Calu3 (cell line): ENCODE measurements at regions not wholly inside any gene's neighbourhood (a gene's known extent, or its start where the extent isn't known, plus 50 kb on each side); places are given as distances from the start of the nearest gene placed in this dataset.

Source experiments
- BruUV-seq: library from RNA; stranded (reverse); fragments of 400-500 nt; replicated peaks from 2 replicates; lab custom pipeline; 2021; lab: Mats Ljungman, UMichigan
- CTCF ChIA-PET: fragments of 300-600 bp; sonication (Branson Sonifier 250); formaldehyde crosslinking; loops from one replicate; lab custom pipeline; 2022; ENCODE audit warnings: antibody characterized with exemption; lab: Charles Lee
- DNase-seq: peaks from one replicate; pipeline ENCODE4 v3.0.0; 2022
- H3K27ac Mint-ChIP-seq: one replicate; pipeline ENCODE4 v1.8.0; 2022; ENCODE audit warnings: mixed read lengths; ENCODE audit not compliant: unreplicated experiment
- H3K27me3 Mint-ChIP-seq: one replicate; pipeline ENCODE4 v1.8.0; 2022; ENCODE audit warnings: mixed read lengths; ENCODE audit not compliant: unreplicated experiment
- H3K36me3 Mint-ChIP-seq: one replicate; pipeline ENCODE4 v1.8.0; 2022; ENCODE audit warnings: mild to moderate bottlenecking, moderate library complexity, mixed read lengths; ENCODE audit not compliant: insufficient read depth, unreplicated experiment
- H3K4me1 Mint-ChIP-seq: one replicate; pipeline ENCODE4 v1.8.0; 2022; ENCODE audit warnings: mild to moderate bottlenecking, low read depth, mixed read lengths; ENCODE audit not compliant: unreplicated experiment
- H3K4me3 Mint-ChIP-seq: one replicate; pipeline ENCODE4 v1.8.0; 2022; ENCODE audit warnings: mild to moderate bottlenecking, low read depth, moderate library complexity, mixed read lengths; ENCODE audit not compliant: unreplicated experiment
- H3K9me3 Mint-ChIP-seq: one replicate; pipeline ENCODE4 v1.8.0; 2022; ENCODE audit warnings: low read depth, mixed read lengths; ENCODE audit not compliant: unreplicated experiment
- intact Hi-C: fragments of 100-400 bp; cut with micrococcal nuclease; formaldehyde crosslinking; loops from one replicate; pipeline ENCODE4 v1.10.0; 2022; ENCODE audit not compliant: unreplicated experiment
- TF ChIP-seq, protein P1 (sequence below): fragments of 200-600 bp; IDR thresholded peaks from one replicate; pipeline ENCODE4 v1.8.0; 2022; ENCODE audit warnings: antibody characterized with exemption; ENCODE audit not compliant: unreplicated experiment

- no peaks in the 10 kb centered on the region for H3K36me3 Mint-ChIP-seq
Observed at GRCh38 chr14:84657911-84658310, 872.0 kb upstream of the FLRT2 start.

GRCh38 chr14:84670796-84671195 lies 859.1 kb upstream of the FLRT2 start:
- no peaks in the 10 kb centered on the region for H3K36me3 Mint-ChIP-seq
- no TSS peak for BruUV-seq
- H3K9me3 Mint-ChIP-seq: peaks cover 2% of the 10 kb centered on the region
- intact Hi-C loops: no loop called here
- H3K27ac Mint-ChIP-seq: no peak overlapping the region
- H3K4me1 Mint-ChIP-seq: no peaks in the 10 kb centered on the region
- H3K27me3 Mint-ChIP-seq: no peaks in the 10 kb centered on the region
- TF ChIP-seq, protein P1, sequence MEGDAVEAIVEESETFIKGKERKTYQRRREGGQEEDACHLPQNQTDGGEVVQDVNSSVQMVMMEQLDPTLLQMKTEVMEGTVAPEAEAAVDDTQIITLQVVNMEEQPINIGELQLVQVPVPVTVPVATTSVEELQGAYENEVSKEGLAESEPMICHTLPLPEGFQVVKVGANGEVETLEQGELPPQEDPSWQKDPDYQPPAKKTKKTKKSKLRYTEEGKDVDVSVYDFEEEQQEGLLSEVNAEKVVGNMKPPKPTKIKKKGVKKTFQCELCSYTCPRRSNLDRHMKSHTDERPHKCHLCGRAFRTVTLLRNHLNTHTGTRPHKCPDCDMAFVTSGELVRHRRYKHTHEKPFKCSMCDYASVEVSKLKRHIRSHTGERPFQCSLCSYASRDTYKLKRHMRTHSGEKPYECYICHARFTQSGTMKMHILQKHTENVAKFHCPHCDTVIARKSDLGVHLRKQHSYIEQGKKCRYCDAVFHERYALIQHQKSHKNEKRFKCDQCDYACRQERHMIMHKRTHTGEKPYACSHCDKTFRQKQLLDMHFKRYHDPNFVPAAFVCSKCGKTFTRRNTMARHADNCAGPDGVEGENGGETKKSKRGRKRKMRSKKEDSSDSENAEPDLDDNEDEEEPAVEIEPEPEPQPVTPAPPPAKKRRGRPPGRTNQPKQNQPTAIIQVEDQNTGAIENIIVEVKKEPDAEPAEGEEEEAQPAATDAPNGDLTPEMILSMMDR: no peak
- DNase-seq: no peak
- no peak overlapping the region for H3K4me3 Mint-ChIP-seq
- CTCF ChIA-PET: no interaction called here

More at GRCh38 chr14:84657911-84658310, 872.0 kb upstream of the FLRT2 start:
- no peak for DNase-seq
- intact Hi-C loops: no loop called here
- Mint-ChIP-seq H3K27ac (no peak overlapping the region), H3K4me3 (no peak overlapping the region), H3K9me3 (peaks cover 19% of the 10 kb centered on the region), H3K4me1 (no peaks in the 10 kb centered on the region), H3K27me3 (no peaks in the 10 kb centered on the region)
- BruUV-seq: no TSS peak
- TF ChIP-seq, protein P1: no peak
- CTCF ChIA-PET: no interaction called here

- H3K4me3 Mint-ChIP-seq: no peak overlapping the region
- no peaks in the 10 kb centered on the region for H3K27me3 Mint-ChIP-seq
- peaks cover 2% of the 10 kb centered on the region for H3K9me3 Mint-ChIP-seq
- no peak for DNase-seq
- CTCF ChIA-PET: no interaction called here
- no peaks in the 10 kb centered on the region for H3K36me3 Mint-ChIP-seq
- no TSS peak for BruUV-seq
- H3K4me1 Mint-ChIP-seq: no peaks in the 10 kb centered on the region
- no peak overlapping the region for H3K27ac Mint-ChIP-seq
- TF ChIP-seq, protein P1: no peak
- intact Hi-C loops: no loop called here
Observed at GRCh38 chr14:84671776-84672175, 858.2 kb upstream of the FLRT2 start.

GRCh38 chr14:84674636-84675035 lies 855.3 kb upstream of the FLRT2 start:
- intact Hi-C loops: no loop called here
- DNase-seq: no peak
- Mint-ChIP-seq H3K36me3 (no peaks in the 10 kb centered on the region), H3K27ac (no peak overlapping the region), H3K4me3 (no peak overlapping the region), H3K4me1 (no peaks in the 10 kb centered on the region), H3K9me3 (peaks cover 6% of the 10 kb centered on the region), H3K27me3 (no peaks in the 10 kb centered on the region)
- TF ChIP-seq, protein P1: no peak
- no TSS peak for BruUV-seq
- CTCF ChIA-PET: no interaction called here

DNA sequence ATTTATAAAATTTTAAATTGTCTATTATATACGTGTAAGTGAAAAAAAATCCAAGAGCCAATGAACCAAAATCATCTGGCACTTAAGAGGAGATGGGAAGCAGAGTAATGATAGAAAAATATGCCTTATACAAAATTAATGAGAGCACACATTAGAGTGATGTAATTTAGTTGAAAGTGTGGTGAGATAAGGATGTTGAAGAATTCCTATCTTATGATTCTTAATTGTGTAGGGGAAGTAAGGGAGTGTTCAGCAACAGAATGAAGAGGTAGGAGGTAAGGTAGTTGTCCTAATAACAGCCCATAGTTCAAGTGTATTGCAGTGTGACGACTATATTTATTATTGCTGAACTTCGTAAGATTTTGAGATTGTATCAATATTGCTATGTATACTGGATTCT lies 843.4 kb upstream of the FLRT2 start:
- BruUV-seq: no TSS peak

More for the DNA sequence above, 843.4 kb upstream of the FLRT2 start:
- H3K9me3 Mint-ChIP-seq: peaks cover 3% of the 10 kb centered on the region
- CTCF ChIA-PET: no interaction called here
- intact Hi-C loops: no loop called here
- TF ChIP-seq, protein P1: no peak
- no peak overlapping the region for H3K27ac Mint-ChIP-seq
- H3K27me3 Mint-ChIP-seq: no peaks in the 10 kb centered on the region
- H3K36me3 Mint-ChIP-seq: no peaks in the 10 kb centered on the region
- H3K4me3 Mint-ChIP-seq: no peak overlapping the region
- H3K4me1 Mint-ChIP-seq: no peaks in the 10 kb centered on the region
- DNase-seq: no peak
